ENCODE measurements at regions not wholly inside any gene's neighbourhood (a gene's known extent, or its start where the extent isn't known, plus 50 kb on each side); places are given as distances from the start of the nearest gene placed in this dataset.

GRCh38 chr11:122305426-122306320 lies 189.7 kb upstream of the BLID start:
- intact Hi-C loops (cut with DNase I): no loop called here
- Histone ChIP-seq H3K4me1 (replicated peaks in 1 of 2) (no peaks in the 10 kb centered on the region), H3K4me3 (no peak overlapping the region), H3K9me3 (replicated peaks in 1 of 3) (no peaks in the 10 kb centered on the region), H3K36me3 (replicated peaks in 1 of 2) (no peaks in the 10 kb centered on the region), H3K27me3 (no peaks in the 10 kb centered on the region), H3K27ac (peak overlapping the region in 2 of 5 donors; percentile 10 to 23)
- no peak for TF ChIP-seq CTCF (IDR thresholded peaks at IDR 0.05)
- no peak for TF ChIP-seq POLR2A (IDR thresholded peaks at IDR 0.05)
- 62 to 80% (median 72%) methylated on average over 9 of the region's 9 CpGs for WGBS, 4 donors
- no peak for DNase-seq

- no peak overlapping the region for H3K4me3 ChIP-seq
- intact Hi-C loops (cut with DNase I): no loop called here
- WGBS, 4 donors: 43 to 63% (median 61%) methylated on average over 1 of the region's 1 CpG
These were observed 189.0 kb upstream of the BLID start for GRCh38 chr11:122304973-122305372.

GRCh38 chr11:122304306-122304705 lies 188.3 kb upstream of the BLID start:
- H3K9me3 ChIP-seq (replicated peaks in 1 of 3): no peaks in the 10 kb centered on the region
- 53 to 63% (median 60%) methylated on average over 2 of the region's 2 CpGs for WGBS, 4 donors
- intact Hi-C loops (cut with DNase I): no loop called here
- no peak overlapping the region for H3K4me3 ChIP-seq
- H3K27ac ChIP-seq: no peak overlapping the region
- no peaks in the 10 kb centered on the region for H3K27me3 ChIP-seq
- H3K36me3 ChIP-seq (replicated peaks in 1 of 2): no peaks in the 10 kb centered on the region
- no peak for DNase-seq
- H3K4me1 ChIP-seq (replicated peaks in 1 of 2): no peaks in the 10 kb centered on the region
- no peak for TF ChIP-seq CTCF (IDR thresholded peaks at IDR 0.05)
- TF ChIP-seq POLR2A (IDR thresholded peaks at IDR 0.05): no peak

More at GRCh38 chr11:122304973-122305372, 189.0 kb upstream of the BLID start:
- Histone ChIP-seq H3K27me3 (no peaks in the 10 kb centered on the region), H3K4me1 (replicated peaks in 1 of 2) (no peaks in the 10 kb centered on the region), H3K36me3 (replicated peaks in 1 of 2) (no peaks in the 10 kb centered on the region), H3K27ac (peak overlapping the region in 1 of 5 donors; percentile 23), H3K9me3 (replicated peaks in 1 of 3) (no peaks in the 10 kb centered on the region)
- DNase-seq: no peak
- TF ChIP-seq CTCF (IDR thresholded peaks at IDR 0.05) (no peak), POLR2A (IDR thresholded peaks at IDR 0.05) (no peak)

GRCh38 chr11:122294041-122294440 lies 178.0 kb upstream of the BLID start:
- intact Hi-C loops (cut with DNase I): loop anchor here in 1 of 2 donors (5.0 kb wide), 1 partner anchor 213 kb away; no protein-coding TSS in a partner anchor
- DNase-seq: no peak
- no peaks in the 10 kb centered on the region for H3K36me3 ChIP-seq (replicated peaks in 1 of 2)
- no peaks in the 10 kb centered on the region for H3K9me3 ChIP-seq (replicated peaks in 1 of 3)
- no peaks in the 10 kb centered on the region for H3K4me1 ChIP-seq (replicated peaks in 1 of 2)
- H3K4me3 ChIP-seq: no peak overlapping the region
- H3K27ac ChIP-seq: no peak overlapping the region
- no peaks in the 10 kb centered on the region for H3K27me3 ChIP-seq
- 60 to 64% (median 62%) methylated on average over 3 of the region's 3 CpGs for WGBS, 4 donors
- TF ChIP-seq POLR2A (IDR thresholded peaks at IDR 0.05) (no peak), CTCF (IDR thresholded peaks at IDR 0.05) (no peak)

Data from adrenal gland (tissue), 9 donors.